ENCODE measurements at regions not wholly inside any gene's neighbourhood (a gene's known extent, or its start where the extent isn't known, plus 50 kb on each side); places are given as distances from the start of the nearest gene placed in this dataset.

- TF ChIP-seq TAF1 (IDR thresholded peaks at IDR 0.05; ENCODE audit: low read depth) (no peak), EZH2 (IDR thresholded peaks at IDR 0.05; ENCODE audit: borderline replicate concordance, insufficient read depth, low read length, poor library complexity, severe bottlenecking) (no peak), REST (IDR thresholded peaks at IDR 0.05; ENCODE audit: borderline replicate concordance) (no peak)
These were observed 220.3 kb upstream of the BCOR start for GRCh38 chrX:40318076-40318475.

All from neural cell (in vitro differentiated cells).